Neural cell (in vitro differentiated cells): ENCODE measurements at regions not wholly inside any gene's neighbourhood (a gene's known extent, or its start where the extent isn't known, plus 50 kb on each side); places are given as distances from the start of the nearest gene placed in this dataset.

Source experiments
- H2AFZ ChIP-seq: fragments of 200-600, 300-800 bp; sonication (generic), shearing (Covaris generic); 2 replicates; pipeline ENCODE4 v1.6.0; 2014; ENCODE audit warnings: low read depth, mild to moderate bottlenecking, antibody characterized with exemption, low read length, moderate library complexity
- H3F3A ChIP-seq: fragments of 200-600 bp; shearing (Covaris generic); 2 replicates; pipeline ENCODE4 v1.6.1; 2016; ENCODE audit warnings: mild to moderate bottlenecking, moderate library complexity, mixed read lengths, antibody characterized with exemption, low read length; ENCODE audit not compliant: insufficient read depth, poor library complexity, severe bottlenecking
- H3K27ac ChIP-seq: fragments of 200-600, 300-800 bp; sonication (generic), shearing (Covaris generic); 2 replicates; pipeline ENCODE4 v1.5.1; 2014; ENCODE audit warnings: mild to moderate bottlenecking, low read length, moderate library complexity
- H3K27me3 ChIP-seq: fragments of 300-800, 200-600 bp; sonication (generic), shearing (Covaris generic); 2 replicates; pipeline ENCODE4 v1.6.0; 2014; ENCODE audit warnings: mild to moderate bottlenecking, low read depth, low read length, moderate library complexity; ENCODE audit not compliant: insufficient read depth
- H3K36me3 ChIP-seq: fragments of 300-800, 200-600 bp; sonication (generic), shearing (Covaris generic); 2 replicates; pipeline ENCODE4 v1.5.1; 2014; ENCODE audit warnings: mild to moderate bottlenecking, antibody characterized with exemption, low read length, moderate library complexity; ENCODE audit not compliant: insufficient read depth
- H3K4me2 ChIP-seq: fragments of 300-800, 200-600 bp; sonication (generic), shearing (Covaris generic); 2 replicates; pipeline ENCODE4 v1.6.0; 2014; ENCODE audit warnings: mild to moderate bottlenecking, low read length
- H3K4me3 ChIP-seq: fragments of 300-800, 200-600 bp; sonication (generic), shearing (Covaris generic); 2 replicates; pipeline ENCODE4 v1.5.1; 2014; ENCODE audit warnings: mild to moderate bottlenecking, low read length, moderate library complexity
- H3K79me2 ChIP-seq: fragments of 200-600 bp; shearing (Covaris generic); replicated peaks from 2 replicates; pipeline ENCODE4 v1.6.0; 2014; ENCODE audit warnings: mild to moderate bottlenecking, low read length, moderate library complexity; ENCODE audit not compliant: insufficient read depth
- H3K9ac ChIP-seq: fragments of 300-800, 200-600 bp; sonication (generic), shearing (Covaris generic); 2 replicates; pipeline ENCODE4 v1.6.1; 2016; ENCODE audit warnings: mild to moderate bottlenecking, low read length, mixed read lengths
- H3K9me2 ChIP-seq: fragments of 200-600 bp; shearing (Covaris generic); 2 replicates; pipeline ENCODE4 v1.6.1; 2016; ENCODE audit warnings: mild to moderate bottlenecking, low read length, mixed read lengths; ENCODE audit not compliant: insufficient read depth
- H3K9me3 ChIP-seq: fragments of 200-600, 300-800 bp; sonication (generic), shearing (Covaris generic); 2 replicates; pipeline ENCODE4 v1.6.1; 2016; ENCODE audit warnings: mild to moderate bottlenecking, mixed run types, low read length, moderate library complexity, mixed read lengths
- H4K20me1 ChIP-seq: fragments of 200-600 bp; shearing (Covaris generic); 2 replicates; pipeline ENCODE4 v1.6.1; 2016; ENCODE audit warnings: mild to moderate bottlenecking, mixed run types; ENCODE audit not compliant: insufficient read depth
- EP300 ChIP-seq: fragments of 450-650 bp; conservative IDR thresholded peaks from 2 replicates; pipeline ENCODE4 v1.6.1; 2014; ENCODE audit warnings: antibody characterized with exemption, mild to moderate bottlenecking, moderate library complexity; ENCODE audit not compliant: poor library complexity, severe bottlenecking
- EZH2 ChIP-seq: fragments of 200-600, 300-800 bp; shearing (Covaris generic), sonication (generic); IDR thresholded peaks from 2 replicates; pipeline ENCODE4 v1.6.1; 2014; ENCODE audit warnings: antibody characterized with exemption, low read length, borderline replicate concordance, mild to moderate bottlenecking; ENCODE audit not compliant: insufficient read depth, poor library complexity, severe bottlenecking
- MXI1 ChIP-seq: fragments of 450-650 bp; conservative IDR thresholded peaks from 2 replicates; pipeline ENCODE4 v1.6.1; 2014; ENCODE audit warnings: antibody characterized with exemption, mild to moderate bottlenecking; ENCODE audit not compliant: poor library complexity, severe bottlenecking
- POLR2AphosphoS5 ChIP-seq: IDR thresholded peaks from 2 replicates; pipeline ENCODE4 v1.6.1; 2012
- RAD21 ChIP-seq: fragments of 450-650 bp; conservative IDR thresholded peaks from 2 replicates; pipeline ENCODE4 v1.6.1; 2014; ENCODE audit warnings: antibody characterized with exemption, mild to moderate bottlenecking, moderate library complexity
- REST ChIP-seq: IDR thresholded peaks from 2 replicates; pipeline ENCODE4 v1.6.1; 2012; ENCODE audit warnings: borderline replicate concordance
- SMC3 ChIP-seq: fragments of 450-650 bp; conservative IDR thresholded peaks from 2 replicates; pipeline ENCODE4 v1.6.1; 2014; ENCODE audit warnings: antibody characterized with exemption, mild to moderate bottlenecking, moderate library complexity; ENCODE audit not compliant: poor library complexity
- TAF1 ChIP-seq: IDR thresholded peaks from 2 replicates; pipeline ENCODE4 v1.6.1; 2012; ENCODE audit warnings: low read depth
- TF ChIP-seq, protein P1 (sequence below): fragments of 450-650 bp; IDR thresholded peaks from 2 replicates; pipeline ENCODE4 v1.5.1; 2014; ENCODE audit warnings: antibody characterized with exemption, mild to moderate bottlenecking, moderate library complexity; ENCODE audit not compliant: poor library complexity, severe bottlenecking

- H3K9ac ChIP-seq = no peak overlapping the region
- no peak overlapping the region for H2AFZ ChIP-seq
- TF ChIP-seq, protein P1, sequence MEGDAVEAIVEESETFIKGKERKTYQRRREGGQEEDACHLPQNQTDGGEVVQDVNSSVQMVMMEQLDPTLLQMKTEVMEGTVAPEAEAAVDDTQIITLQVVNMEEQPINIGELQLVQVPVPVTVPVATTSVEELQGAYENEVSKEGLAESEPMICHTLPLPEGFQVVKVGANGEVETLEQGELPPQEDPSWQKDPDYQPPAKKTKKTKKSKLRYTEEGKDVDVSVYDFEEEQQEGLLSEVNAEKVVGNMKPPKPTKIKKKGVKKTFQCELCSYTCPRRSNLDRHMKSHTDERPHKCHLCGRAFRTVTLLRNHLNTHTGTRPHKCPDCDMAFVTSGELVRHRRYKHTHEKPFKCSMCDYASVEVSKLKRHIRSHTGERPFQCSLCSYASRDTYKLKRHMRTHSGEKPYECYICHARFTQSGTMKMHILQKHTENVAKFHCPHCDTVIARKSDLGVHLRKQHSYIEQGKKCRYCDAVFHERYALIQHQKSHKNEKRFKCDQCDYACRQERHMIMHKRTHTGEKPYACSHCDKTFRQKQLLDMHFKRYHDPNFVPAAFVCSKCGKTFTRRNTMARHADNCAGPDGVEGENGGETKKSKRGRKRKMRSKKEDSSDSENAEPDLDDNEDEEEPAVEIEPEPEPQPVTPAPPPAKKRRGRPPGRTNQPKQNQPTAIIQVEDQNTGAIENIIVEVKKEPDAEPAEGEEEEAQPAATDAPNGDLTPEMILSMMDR = no peak
- TF ChIP-seq TAF1 (no peak), POLR2AphosphoS5 (no peak), EZH2 (no peak), REST (no peak)
- H3K9me2 ChIP-seq = no peaks in the 10 kb centered on the region
- H3K27ac ChIP-seq = no peak overlapping the region
- H3K4me3 ChIP-seq = no peak overlapping the region
- no peaks in the 10 kb centered on the region for H3K27me3 ChIP-seq
- H3K79me2 ChIP-seq = no peaks in the 10 kb centered on the region
- no peaks in the 10 kb centered on the region for H3K36me3 ChIP-seq
- no peak overlapping the region for H3K4me2 ChIP-seq
- no peaks in the 10 kb centered on the region for H3K9me3 ChIP-seq
- H4K20me1 ChIP-seq = no peaks in the 10 kb centered on the region
- no peaks in the 10 kb centered on the region for H3F3A ChIP-seq
Measured at GRCh38 chr14:49493557-49493956, 92.6 kb downstream of the RPS29 start.

DNA sequence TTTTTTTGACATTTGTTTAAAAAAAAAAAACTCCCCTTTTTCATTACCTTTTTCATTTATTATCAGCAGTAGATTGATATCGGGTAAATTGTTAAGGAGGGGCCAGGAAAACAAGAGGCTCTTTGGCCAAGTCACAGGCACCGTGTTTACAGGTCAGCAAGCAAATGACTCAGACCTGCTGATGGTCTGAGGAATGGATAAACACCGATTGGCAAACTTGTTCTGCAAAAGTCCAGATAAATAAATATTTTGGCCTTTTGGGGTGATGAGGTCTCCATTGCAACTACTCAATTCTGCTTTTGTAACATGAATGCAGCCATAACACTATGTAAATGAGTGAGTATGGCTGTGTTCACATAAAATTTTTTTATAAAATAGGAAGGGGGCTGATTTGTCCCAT lies 94.0 kb downstream of the RPS29 start:
- no peak for TF ChIP-seq MXI1
- TF ChIP-seq POLR2AphosphoS5 = no peak
- TF ChIP-seq, protein P1 = no peak
- TF ChIP-seq RAD21 = no peak
- TF ChIP-seq SMC3 = no peak
- TF ChIP-seq TAF1 = no peak
- no peak for TF ChIP-seq REST
- no peak for TF ChIP-seq EZH2
- TF ChIP-seq EP300 = no peak
- H3K4me3 ChIP-seq = no peak overlapping the region

More for the DNA sequence above, 94.0 kb downstream of the RPS29 start:
- no peak overlapping the region for H3K4me2 ChIP-seq
- H3K79me2 ChIP-seq = no peaks in the 10 kb centered on the region
- no peaks in the 10 kb centered on the region for H4K20me1 ChIP-seq
- H3K27me3 ChIP-seq = no peaks in the 10 kb centered on the region
- H3K27ac ChIP-seq = no peak overlapping the region
- no peak overlapping the region for H2AFZ ChIP-seq
- no peaks in the 10 kb centered on the region for H3K9me2 ChIP-seq
- H3F3A ChIP-seq = no peaks in the 10 kb centered on the region
- no peaks in the 10 kb centered on the region for H3K36me3 ChIP-seq
- H3K9ac ChIP-seq = no peak overlapping the region
- no peaks in the 10 kb centered on the region for H3K9me3 ChIP-seq
